Transverse colon (tissue), 4 donors: ENCODE measurements at regions not wholly inside any gene's neighbourhood (a gene's known extent, or its start where the extent isn't known, plus 50 kb on each side); places are given as distances from the start of the nearest gene placed in this dataset.
A peak's percentile ranks its signal among the peaks of the same experiment; 100 is the strongest.

ENCODE experiments used
- DNase-seq: peaks from one replicate; pipeline ENCODE4 v3.0.0-alpha.2; 2019
- H3K27ac ChIP-seq, 4 donors: fragments of 200-600 bp; sonication (generic); 2 replicates each; pipeline ENCODE4 v1.5.1; 2016 to 2018; ENCODE audit warnings: inconsistent platforms in 4 of 4
- H3K27me3 ChIP-seq: fragments of 200-600 bp; sonication (generic); 2 replicates; pipeline ENCODE4 v1.5.1; 2017; ENCODE audit warnings: inconsistent platforms
- H3K36me3 ChIP-seq, 4 donors: fragments of 200-600 bp; sonication (generic); 2 replicates each; pipeline ENCODE4 v1.5.1; 2017 to 2019; ENCODE audit warnings: inconsistent platforms in 4 of 4
- H3K4me1 ChIP-seq, 4 donors: fragments of 200-600 bp; sonication (generic); 2 replicates each; pipeline ENCODE4 v1.5.1; 2017 to 2020; ENCODE audit warnings: inconsistent platforms in 4 of 4
- H3K4me3 ChIP-seq, 4 donors: fragments of 200-600 bp; sonication (generic); 1 replicate in 1 of 4; 2 replicates in 3 of 4; pipeline versions ENCODE4 v1.5.1 to v1.6.1; 2017 to 2019; ENCODE audit warnings: inconsistent platforms in 4 of 4
- H3K9me3 ChIP-seq, 2 donors: fragments of 200-600 bp; sonication (generic); 2 replicates each; pipeline ENCODE4 v1.5.1; 2017 to 2019; ENCODE audit warnings: inconsistent platforms in 2 of 2
- EP300 ChIP-seq: sonication (generic); formaldehyde crosslinking; IDR thresholded peaks from one replicate; pipeline ENCODE4 v1.6.1; 2017; ENCODE audit warnings: antibody characterized with exemption, low read depth
- POLR2A ChIP-seq: fragments of 450-650 bp; IDR thresholded peaks from one replicate; pipeline ENCODE4 v1.6.1; 2016; ENCODE audit warnings: antibody characterized with exemption, mild to moderate bottlenecking, moderate library complexity
- POLR2AphosphoS5 ChIP-seq, 3 donors: sonication (generic); formaldehyde crosslinking; IDR thresholded peaks; one replicate each; pipeline ENCODE4 v1.6.1; 2016; ENCODE audit warnings: antibody characterized with exemption in 3 of 3
- WGBS, 2 donors: methylation state at CpG; one replicate each; pipeline ENCODE4 v1.1.5; 2018; ENCODE audit warnings: low coverage in 1 of 2; 5-methylcytosine and 5-hydroxymethylcytosine counted together
- in situ Hi-C, 4 donors: fragments of 200-750 bp; cut with MboI; loops; one replicate each; pipeline versions ENCODE4 v1.15.0 to v1.15.1; 2017; ENCODE audit warnings: low sequenced_read_pairs in 3 of 4, low pct_ligation_motif_present in 1 of 4, low pct_unique_long_range_greater_than_20kb in 1 of 4
- intact Hi-C: fragments of 100-400 bp; cut with DNase I; formaldehyde crosslinking; loops from one replicate; pipeline ENCODE4 v1.15.1; 2023; ENCODE audit warnings: low total_unique reads
- TF ChIP-seq, protein P1 (sequence below), 5 experiments: fragments of 200-600 bp in 3 of 5; fragments of 450-650 bp in 2 of 5; sonication (generic) in 3 of 5; IDR thresholded peaks; 1 replicate in 2 of 5; 2 replicates in 3 of 5; pipeline ENCODE4 v1.5.1; 2016 to 2017; ENCODE audit warnings: antibody characterized with exemption in 5 of 5, inconsistent platforms in 3 of 5, mild to moderate bottlenecking in 2 of 5, moderate library complexity in 1 of 5

DNA sequence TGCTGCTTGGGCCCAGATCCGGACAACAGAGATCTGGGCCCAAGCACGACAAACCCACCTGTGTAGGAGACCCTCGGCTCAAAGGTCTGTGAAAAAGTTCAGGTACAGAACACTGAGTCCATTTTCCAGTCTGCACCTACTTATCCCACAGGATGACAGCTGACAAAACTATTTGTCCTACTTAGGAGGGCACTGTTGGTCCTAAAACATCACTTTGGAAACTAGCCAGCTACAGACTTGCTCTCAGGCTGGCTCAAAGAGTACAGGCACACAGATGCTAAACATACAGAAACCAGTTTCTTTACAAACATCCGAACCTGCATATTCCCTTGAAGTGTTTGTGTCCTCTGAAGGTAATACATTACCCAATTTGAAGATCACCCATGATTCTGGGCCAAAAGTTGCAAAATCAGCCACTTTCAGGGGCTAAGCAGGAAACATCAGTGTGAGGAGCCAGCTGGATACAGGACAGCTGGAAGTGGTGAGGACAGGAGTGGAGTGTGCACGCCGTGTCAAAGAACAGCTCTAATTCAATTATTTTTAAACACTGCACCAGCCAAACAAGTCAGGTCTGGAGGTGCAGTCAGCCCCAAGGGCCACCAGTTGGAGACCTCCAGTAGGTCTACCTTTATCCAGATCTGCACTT, 88.5 kb downstream of the NOC3L start:
- TF ChIP-seq POLR2A: no peak
- peak in 2 of 3 donors; percentile 13 to 39 for TF ChIP-seq POLR2AphosphoS5 (IDR thresholded peaks at IDR 0.05)
- Histone ChIP-seq H3K4me3 (no peak overlapping the region), H3K9me3 (no peaks in the 10 kb centered on the region), H3K4me1 (peaks cover 0 to 5% (median 0%) of the 10 kb centered on the region in 4 donors), H3K36me3 (peaks cover 0 to 8% (median 4%) of the 10 kb centered on the region in 4 donors), H3K27me3 (no peaks in the 10 kb centered on the region), H3K27ac (peak overlapping the region in 2 of 4 donors; percentile 3 to 63)
- 76 to 83% methylated on average over 2 to 6 of the region's 6 CpGs for WGBS, 2 donors
- intact Hi-C loops: no loop called here
- DNase-seq: peak; percentile 20
- in situ Hi-C loops: no loop called here

- in situ Hi-C loops: no loop called here
- Histone ChIP-seq H3K27ac (peak overlapping the region in 1 of 4 donors; percentile 63), H3K36me3 (peaks cover 0 to 8% (median 0%) of the 10 kb centered on the region in 4 donors), H3K9me3 (no peaks in the 10 kb centered on the region), H3K27me3 (no peaks in the 10 kb centered on the region), H3K4me1 (peaks cover 0 to 11% (median 2%) of the 10 kb centered on the region in 4 donors), H3K4me3 (no peak overlapping the region)
- WGBS, 2 donors: 71 to 91% methylated on average over 2 to 3 of the region's 3 CpGs
- no peak for DNase-seq
- intact Hi-C loops: loop anchor here (5.0 kb wide), 1 partner anchor 491 kb away; no protein-coding TSS in a partner anchor
- TF ChIP-seq POLR2A (no peak), EP300 (no peak), POLR2AphosphoS5 (IDR thresholded peaks at IDR 0.05) (no peak)
- TF ChIP-seq, protein P1, sequence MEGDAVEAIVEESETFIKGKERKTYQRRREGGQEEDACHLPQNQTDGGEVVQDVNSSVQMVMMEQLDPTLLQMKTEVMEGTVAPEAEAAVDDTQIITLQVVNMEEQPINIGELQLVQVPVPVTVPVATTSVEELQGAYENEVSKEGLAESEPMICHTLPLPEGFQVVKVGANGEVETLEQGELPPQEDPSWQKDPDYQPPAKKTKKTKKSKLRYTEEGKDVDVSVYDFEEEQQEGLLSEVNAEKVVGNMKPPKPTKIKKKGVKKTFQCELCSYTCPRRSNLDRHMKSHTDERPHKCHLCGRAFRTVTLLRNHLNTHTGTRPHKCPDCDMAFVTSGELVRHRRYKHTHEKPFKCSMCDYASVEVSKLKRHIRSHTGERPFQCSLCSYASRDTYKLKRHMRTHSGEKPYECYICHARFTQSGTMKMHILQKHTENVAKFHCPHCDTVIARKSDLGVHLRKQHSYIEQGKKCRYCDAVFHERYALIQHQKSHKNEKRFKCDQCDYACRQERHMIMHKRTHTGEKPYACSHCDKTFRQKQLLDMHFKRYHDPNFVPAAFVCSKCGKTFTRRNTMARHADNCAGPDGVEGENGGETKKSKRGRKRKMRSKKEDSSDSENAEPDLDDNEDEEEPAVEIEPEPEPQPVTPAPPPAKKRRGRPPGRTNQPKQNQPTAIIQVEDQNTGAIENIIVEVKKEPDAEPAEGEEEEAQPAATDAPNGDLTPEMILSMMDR (IDR thresholded peaks at IDR 0.05): no peak
These were observed 86.6 kb downstream of the NOC3L start for GRCh38 chr10:94276140-94276539.

DNA sequence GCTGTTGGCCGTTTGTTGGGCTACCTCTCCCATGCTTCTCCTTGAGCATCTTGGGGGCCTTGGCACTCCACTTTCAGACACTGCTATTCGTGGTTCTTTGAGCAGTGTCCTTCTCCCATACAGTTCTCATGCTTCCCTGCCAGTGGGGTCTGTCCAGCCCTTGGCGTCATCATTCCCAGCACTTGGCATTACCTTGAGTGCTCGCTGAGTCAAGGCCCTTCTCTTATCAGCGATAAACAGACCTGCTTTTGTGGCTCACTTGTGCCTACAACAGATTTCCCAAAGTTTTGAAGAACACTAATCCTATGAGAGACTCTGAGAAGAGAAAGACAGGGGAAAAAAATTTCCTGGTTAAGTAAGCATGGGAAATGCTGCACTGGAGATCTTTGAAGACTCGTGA, 85.3 kb downstream of the NOC3L start:
- in situ Hi-C loops (no loop called here), intact Hi-C loops (loop anchor here (5.0 kb wide), 1 partner anchor 490 kb away; no protein-coding TSS in a partner anchor)
- no peaks in the 10 kb centered on the region for H3K27me3 ChIP-seq
- no peak overlapping the region for H3K4me3 ChIP-seq
- no peaks in the 10 kb centered on the region for H3K9me3 ChIP-seq
- H3K27ac ChIP-seq: no peak overlapping the region
- 84 to 90% methylated on average over 5 to 6 of the region's 6 CpGs for WGBS, 2 donors
- no peak for DNase-seq
- TF ChIP-seq, protein P1 (IDR thresholded peaks at IDR 0.05): no peak
- TF ChIP-seq EP300 (no peak), POLR2A (no peak), POLR2AphosphoS5 (IDR thresholded peaks at IDR 0.05) (no peak)
- H3K36me3 ChIP-seq: no peaks in the 10 kb centered on the region
- H3K4me1 ChIP-seq: peaks cover 0 to 11% (median 2%) of the 10 kb centered on the region in 4 donors

DNA sequence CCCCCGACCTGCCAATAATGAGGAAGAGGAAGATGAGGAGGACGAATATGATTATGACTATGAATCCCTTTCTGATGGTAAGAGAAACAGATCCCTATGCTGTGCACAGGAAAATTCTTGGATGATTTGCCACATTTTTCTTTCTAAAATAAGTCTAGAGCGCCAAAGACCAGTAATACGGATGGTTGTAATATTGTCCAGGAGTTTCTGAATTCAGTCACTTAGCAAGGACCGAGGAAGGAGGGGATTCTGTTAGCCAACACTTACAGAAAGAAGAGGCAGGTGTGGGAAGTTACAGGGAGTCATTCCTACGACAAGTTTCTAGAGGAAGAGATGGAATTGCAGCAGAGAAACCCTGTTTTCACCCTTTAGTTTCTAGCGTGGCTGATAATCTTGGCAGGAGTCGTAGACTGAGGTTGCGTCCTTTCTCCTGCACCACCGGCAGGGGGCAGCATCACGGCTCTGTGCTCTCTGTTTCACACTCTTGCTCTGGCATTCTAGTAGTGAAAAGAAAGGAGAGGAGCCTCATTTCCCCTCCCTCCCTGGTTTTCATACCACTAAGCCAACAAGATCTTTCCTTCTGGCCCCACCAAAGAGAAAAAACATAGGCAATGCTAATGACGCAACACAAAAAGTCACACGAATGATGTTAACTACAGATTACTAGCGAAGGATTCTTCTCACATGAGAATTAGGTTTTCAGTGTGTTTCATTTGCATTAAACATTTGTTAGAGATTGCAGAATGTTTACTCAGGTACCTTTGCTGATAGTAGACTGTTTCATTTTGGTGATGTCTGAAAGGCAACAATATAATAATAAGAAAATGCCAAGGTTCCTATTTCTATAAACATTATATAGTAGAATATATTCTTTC, 82.7 kb downstream of the NOC3L start:
- H3K27me3 ChIP-seq: no peaks in the 10 kb centered on the region
- TF ChIP-seq, protein P1 (IDR thresholded peaks at IDR 0.05): peak; percentile 66 to 86 (median 80)
- TF ChIP-seq POLR2A (no peak), EP300 (no peak), POLR2AphosphoS5 (IDR thresholded peaks at IDR 0.05) (no peak)
- H3K4me1 ChIP-seq: peaks cover 0 to 6% (median 2%) of the 10 kb centered on the region in 4 donors
- no peaks in the 10 kb centered on the region for H3K36me3 ChIP-seq
- in situ Hi-C loops: no loop called here
- no peak overlapping the region for H3K4me3 ChIP-seq
- DNase-seq: peak; percentile 46
- WGBS, 2 donors: 47 to 80% methylated on average over 7 to 14 of the region's 14 CpGs
- H3K27ac ChIP-seq: no peak overlapping the region
- no peaks in the 10 kb centered on the region for H3K9me3 ChIP-seq
- intact Hi-C loops: loop anchor here (5.0 kb wide), 1 partner anchor 487 kb away; no protein-coding TSS in a partner anchor
